H1 (cell line): ENCODE measurements at regions not wholly inside any gene's neighbourhood (a gene's known extent, or its start where the extent isn't known, plus 50 kb on each side); places are given as distances from the start of the nearest gene placed in this dataset.

Source experiments
- ATF2 ChIP-seq: IDR thresholded peaks from 2 replicates; pipeline ENCODE4 v1.6.1; 2012; ENCODE audit warnings: low read length, inconsistent platforms
- CBX5 ChIP-seq: fragments of 300-800, 300-1000 bp; sonication (generic); IDR thresholded peaks from 2 replicates; pipeline ENCODE4 v1.7.1; 2016; ENCODE audit warnings: antibody characterized with exemption, low read length, low read depth
- CHD7 ChIP-seq: fragments of 300-600 bp; sonication (generic); IDR thresholded peaks from 2 replicates; pipeline ENCODE4 v1.7.1; 2012; ENCODE audit warnings: low read length, moderate library complexity, mild to moderate bottlenecking, inconsistent platforms; ENCODE audit not compliant: insufficient replicate concordance
- EGR1 ChIP-seq: IDR thresholded peaks from 2 replicates; pipeline ENCODE4 v1.6.1; 2011; ENCODE audit warnings: low read depth, low read length, borderline replicate concordance
- GABPA ChIP-seq: IDR thresholded peaks from 2 replicates; pipeline ENCODE4 v1.6.1; 2011; ENCODE audit warnings: mild to moderate bottlenecking, low read length, moderate library complexity, borderline replicate concordance; ENCODE audit not compliant: insufficient read depth
- KDM1A ChIP-seq: fragments of 200-600, 300-600 bp; sonication (generic); IDR thresholded peaks from 2 replicates; pipeline ENCODE4 v1.7.1; 2016; ENCODE audit warnings: mild to moderate bottlenecking, low read length, borderline replicate concordance
- SP1 ChIP-seq: IDR thresholded peaks from 2 replicates; pipeline ENCODE4 v1.6.1; 2011; ENCODE audit warnings: low read depth, low read length
- SRF ChIP-seq: IDR thresholded peaks from 2 replicates; pipeline ENCODE4 v1.6.1; 2011; ENCODE audit warnings: mild to moderate bottlenecking, low read depth, low read length, moderate library complexity
- TAF7 ChIP-seq: optimal IDR thresholded peaks from 2 replicates; pipeline ENCODE3; 2011; ENCODE audit warnings: low read depth, mild to moderate bottlenecking, inconsistent platforms, low read length, moderate library complexity, borderline replicate concordance
- TCF12 ChIP-seq: IDR thresholded peaks from 2 replicates; pipeline ENCODE4 v1.6.1; 2011; ENCODE audit warnings: low read depth, mild to moderate bottlenecking, low read length

GRCh38 chr1:110811529-110811928, 61.4 kb upstream of the CD53 start (continued):
- TF ChIP-seq CHD7 (no peak), ATF2 (no peak), GABPA (no peak), SP1 (no peak), TAF7 (no peak), CBX5 (no peak), EGR1 (no peak), KDM1A (no peak), SRF (no peak), TCF12 (no peak)
